Neuronal stem cell (in vitro differentiated cells): ENCODE measurements at regions not wholly inside any gene's neighbourhood (a gene's known extent, or its start where the extent isn't known, plus 50 kb on each side); places are given as distances from the start of the nearest gene placed in this dataset. TPM values are rescaled to one million over a fixed set of nuclear protein-coding genes. Genes with fewer than 3 reads are reported as not detected.
"Not testable (repeated sequence)": the region's sequence is repeated elsewhere in the genome, so short reads cannot be mapped to it uniquely, and the experiment has no call there.

ENCODE experiments used
- DNase-seq: peaks from one replicate; pipeline ENCODE4 v3.0.0-alpha.2; 2013; ENCODE audit warnings: low spot score
- H2AFZ ChIP-seq: one replicate; pipeline ENCODE4 v1.6.1; 2013; ENCODE audit warnings: mild to moderate bottlenecking, low read length, inconsistent platforms
- H2AK5ac ChIP-seq: 2 replicates; pipeline ENCODE4 v1.6.1; 2013; ENCODE audit warnings: low read depth, mild to moderate bottlenecking, inconsistent platforms, low read length, moderate library complexity, mixed read lengths
- H2BK120ac ChIP-seq: 2 replicates; pipeline ENCODE4 v1.6.1; 2013; ENCODE audit warnings: low read depth, mild to moderate bottlenecking, inconsistent platforms, low read length, moderate library complexity, mixed read lengths
- H2BK12ac ChIP-seq: one replicate; pipeline ENCODE4 v1.6.1; 2013; ENCODE audit warnings: low read length, inconsistent platforms
- H2BK15ac ChIP-seq: 2 replicates; pipeline ENCODE4 v1.6.1; 2013; ENCODE audit warnings: mild to moderate bottlenecking, low read length, inconsistent platforms, mixed read lengths
- H2BK5ac ChIP-seq: one replicate; pipeline ENCODE4 v1.6.1; 2013; ENCODE audit warnings: inconsistent platforms, mild to moderate bottlenecking, low read length, moderate library complexity
- H3K14ac ChIP-seq: one replicate; pipeline ENCODE4 v1.6.1; 2013; ENCODE audit warnings: low read length, inconsistent platforms
- H3K18ac ChIP-seq: 2 replicates; pipeline ENCODE4 v1.6.1; 2013; ENCODE audit warnings: low read length, inconsistent platforms
- H3K23ac ChIP-seq: 2 replicates; pipeline ENCODE4 v1.6.1; 2013; ENCODE audit warnings: low read depth, mild to moderate bottlenecking, mixed read lengths, low read length, inconsistent platforms; ENCODE audit not compliant: poor library complexity
- H3K27ac ChIP-seq: replicated peaks from 3 replicates; pipeline ENCODE4 v1.5.1; 2013; ENCODE audit warnings: low read length, inconsistent platforms
- H3K27me3 ChIP-seq, 3 experiments: 2 replicates each; pipeline ENCODE4 v1.6.1; 2013; ENCODE audit warnings: low read length in 3 of 3, mild to moderate bottlenecking in 2 of 3, inconsistent platforms in 1 of 3, low read depth in 1 of 3, mixed read lengths in 1 of 3, moderate library complexity in 1 of 3; ENCODE audit not compliant: control insufficient read depth in 3 of 3, insufficient read depth in 3 of 3
- H3K36me3 ChIP-seq, 2 donors: replicated peaks in 1 of 2; 2 replicates each; pipeline ENCODE4 v1.6.1; 2013; ENCODE audit warnings: low read length in 2 of 2; ENCODE audit not compliant: control insufficient read depth in 2 of 2, insufficient read depth in 2 of 2
- H3K4ac ChIP-seq: 2 replicates; pipeline ENCODE4 v1.6.1; 2013; ENCODE audit warnings: inconsistent platforms, mild to moderate bottlenecking, low read length, moderate library complexity
- H3K4me1 ChIP-seq, 2 donors: 1 replicate in 1 of 2; 2 replicates in 1 of 2; pipeline ENCODE4 v1.6.1; 2013; ENCODE audit warnings: low read length in 2 of 2, low read depth in 1 of 2; ENCODE audit not compliant: control insufficient read depth in 2 of 2, insufficient read depth in 1 of 2
- H3K4me2 ChIP-seq: one replicate; pipeline ENCODE4 v1.6.1; 2013; ENCODE audit warnings: mild to moderate bottlenecking, low read length, inconsistent platforms; ENCODE audit not compliant: insufficient read depth, poor library complexity, severe bottlenecking
- H3K4me3 ChIP-seq, 2 donors: 2 replicates each; pipeline ENCODE4 v1.5.1; 2013; ENCODE audit warnings: low read length in 2 of 2, mild to moderate bottlenecking in 2 of 2, inconsistent platforms in 1 of 2, moderate library complexity in 1 of 2
- H3K79me1 ChIP-seq: one replicate; pipeline ENCODE4 v1.6.1; 2013; ENCODE audit warnings: low read depth, mild to moderate bottlenecking, inconsistent platforms, low read length, moderate library complexity
- H3K9ac ChIP-seq: one replicate; pipeline ENCODE4 v1.6.1; 2013; ENCODE audit warnings: mild to moderate bottlenecking, low read depth, low read length, inconsistent platforms; ENCODE audit not compliant: poor library complexity
- H3K9me3 ChIP-seq, 2 donors: replicated peaks in 1 of 2; 2 replicates each; pipeline versions ENCODE3 to v1.6.1; 2013; ENCODE audit warnings: low read length in 2 of 2, mild to moderate bottlenecking in 2 of 2, inconsistent platforms in 1 of 2, low read depth in 1 of 2, mixed read lengths in 1 of 2, moderate library complexity in 1 of 2; ENCODE audit not compliant: control insufficient read depth in 2 of 2, insufficient read depth in 1 of 2
- H4K8ac ChIP-seq: one replicate; pipeline ENCODE4 v1.6.1; 2013; ENCODE audit warnings: low read depth, mild to moderate bottlenecking, inconsistent platforms, low read length, moderate library complexity
- H4K91ac ChIP-seq: one replicate; pipeline ENCODE4 v1.6.1; 2013; ENCODE audit warnings: low read length, low read depth, mild to moderate bottlenecking, inconsistent platforms; ENCODE audit not compliant: poor library complexity
- WGBS, 2 donors: extraction: QIAGEN DNeasy Blood & Tissue Kit; methylation state at CpG; one replicate each; pipeline ENCODE4 v1.1.7; 2013; ENCODE audit warnings: missing lambda C conversion rate in 2 of 2, mixed read lengths in 1 of 2; ENCODE audit not compliant: insufficient read length in 2 of 2, insufficient replicate concordance in 1 of 2; ENCODE audit errors: extremely low coverage in 2 of 2; 5-methylcytosine and 5-hydroxymethylcytosine counted together
- small RNA-seq: library from polyadenylated mRNA; stranded (forward); fragments of <200 nt; extraction: miRNeasy Mini kit (QIAGEN cat#:217004); gene quantifications from one replicate; pipeline ENCODE3, GENCODE V24; 2013; ENCODE audit not compliant: insufficient read depth

DNA sequence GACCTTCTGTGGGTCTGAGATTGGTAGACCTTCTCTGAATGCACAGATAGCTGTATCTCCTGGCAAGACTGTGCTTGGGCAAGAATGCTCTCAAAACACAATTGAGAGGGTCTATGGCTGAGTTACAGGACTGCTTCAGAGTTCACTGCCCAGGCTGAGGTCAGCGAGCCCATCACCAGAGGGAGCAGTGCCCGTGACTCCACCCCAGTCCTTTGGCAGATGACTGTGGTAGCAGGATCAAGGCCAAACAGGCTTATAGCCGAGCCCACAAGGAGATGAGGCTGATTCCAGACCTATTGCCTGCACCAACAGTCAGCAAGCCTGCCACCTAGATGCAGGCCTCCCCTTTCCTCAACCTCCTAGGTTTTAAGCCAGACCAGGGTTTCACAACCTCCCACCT is 89.4 kb downstream of the CHRFAM7A start:
- H3K9ac ChIP-seq, H3K14ac ChIP-seq, H2BK12ac ChIP-seq, H4K8ac ChIP-seq, H2BK15ac ChIP-seq, H3K18ac ChIP-seq, H3K36me3 ChIP-seq, H3K79me1 ChIP-seq, H2AK5ac ChIP-seq, H3K4me3 ChIP-seq, H3K23ac ChIP-seq, H2AFZ ChIP-seq, H4K91ac ChIP-seq, H2BK120ac ChIP-seq, H3K4ac ChIP-seq, H3K27ac ChIP-seq, H3K4me2 ChIP-seq, DNase-seq, H3K27me3 ChIP-seq, H3K4me1 ChIP-seq, H3K9me3 ChIP-seq, H2BK5ac ChIP-seq: not testable (repeated sequence)
- no CpG with 5 or more reads among the region's 3 CpGs for WGBS, 2 donors

Small RNA genes in the stretch of these regions (small RNA-seq; reads per million reads assigned to genes)
- gene RNU6-17P, result not detected
